Activated CD8-positive, alpha-beta memory T cell treated with anti-CD3 and anti-CD28 coated beads for 36 hours (primary cell): ENCODE measurements at regions not wholly inside any gene's neighbourhood (a gene's known extent, or its start where the extent isn't known, plus 50 kb on each side); places are given as distances from the start of the nearest gene placed in this dataset.

Source experiments
- CTCF ChIA-PET: fragments of 350-600 bp; sonication (Branson Sonifier 250); formaldehyde crosslinking; loops from one replicate; lab custom pipeline; 2021; ENCODE audit warnings: antibody characterized with exemption; lab: Charles Lee
- POLR2A ChIA-PET: fragments of 350-600 bp; sonication (Branson Sonifier 250); formaldehyde crosslinking; loops from one replicate; lab custom pipeline; 2021; ENCODE audit warnings: antibody characterized with exemption; lab: Charles Lee

DNA sequence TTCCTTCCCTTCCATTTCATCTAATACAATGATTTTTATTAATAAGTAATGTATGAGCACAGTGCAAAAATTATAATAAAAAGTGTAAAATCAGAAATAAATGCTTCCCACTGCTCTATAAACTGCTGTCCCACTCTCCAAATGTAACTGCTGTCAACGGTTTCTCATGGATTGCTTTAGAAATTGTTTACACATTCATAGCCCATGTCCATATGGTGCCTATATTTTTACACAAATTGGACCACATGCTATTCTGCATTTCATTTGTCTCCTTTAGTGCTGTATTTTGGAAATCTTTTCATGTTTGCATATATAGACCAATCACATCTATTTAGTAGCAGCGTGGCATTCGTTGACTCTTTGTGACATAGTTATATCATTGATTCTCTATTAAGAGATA, 164.7 kb upstream of the SLCO3A1 start:
- CTCF ChIA-PET, result no interaction called here
- POLR2A ChIA-PET, result no interaction called here

DNA sequence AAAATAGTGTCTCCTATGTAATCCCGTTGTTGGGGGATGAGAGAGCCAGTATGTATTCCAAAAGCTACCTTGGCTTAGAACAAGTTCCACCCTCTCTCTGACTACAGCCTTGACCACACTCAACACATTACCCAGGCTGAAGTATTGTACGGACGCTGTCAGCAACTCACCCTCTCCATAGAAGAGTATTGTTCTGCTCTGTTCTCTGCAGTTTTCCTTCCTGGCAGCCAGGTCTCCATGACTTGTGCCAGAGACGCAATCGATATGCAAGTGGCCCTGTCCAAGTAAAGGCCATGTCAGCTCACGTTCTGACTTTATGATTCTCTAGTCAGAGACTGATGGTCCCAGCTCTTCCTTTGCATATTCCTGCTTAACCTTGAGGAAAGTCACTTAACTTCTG, 164.1 kb upstream of the SLCO3A1 start:
- CTCF ChIA-PET, result no interaction called here

DNA sequence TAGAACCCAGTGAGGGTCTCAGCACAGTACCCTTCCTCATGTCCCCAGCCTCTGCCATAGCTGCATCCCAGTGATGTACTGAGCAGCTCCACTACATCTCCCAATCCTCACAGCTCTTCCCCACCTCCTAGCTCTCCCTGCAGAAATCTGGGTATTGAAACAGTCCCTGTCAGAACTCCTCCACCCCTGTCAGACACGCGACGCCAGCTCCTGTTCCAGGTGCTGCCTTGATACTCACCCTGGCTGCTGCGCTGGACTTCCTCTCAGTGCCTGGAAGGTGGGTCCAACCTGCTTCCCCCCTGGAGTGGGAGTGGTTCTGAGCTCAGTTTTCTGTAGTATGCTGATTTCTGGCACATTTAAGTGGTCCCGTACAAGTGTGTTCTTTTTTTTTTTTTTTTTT, 160.9 kb upstream of the SLCO3A1 start:
- POLR2A ChIA-PET, result no interaction called here

More for the DNA sequence above, 164.1 kb upstream of the SLCO3A1 start:
- POLR2A ChIA-PET, result no interaction called here

DNA sequence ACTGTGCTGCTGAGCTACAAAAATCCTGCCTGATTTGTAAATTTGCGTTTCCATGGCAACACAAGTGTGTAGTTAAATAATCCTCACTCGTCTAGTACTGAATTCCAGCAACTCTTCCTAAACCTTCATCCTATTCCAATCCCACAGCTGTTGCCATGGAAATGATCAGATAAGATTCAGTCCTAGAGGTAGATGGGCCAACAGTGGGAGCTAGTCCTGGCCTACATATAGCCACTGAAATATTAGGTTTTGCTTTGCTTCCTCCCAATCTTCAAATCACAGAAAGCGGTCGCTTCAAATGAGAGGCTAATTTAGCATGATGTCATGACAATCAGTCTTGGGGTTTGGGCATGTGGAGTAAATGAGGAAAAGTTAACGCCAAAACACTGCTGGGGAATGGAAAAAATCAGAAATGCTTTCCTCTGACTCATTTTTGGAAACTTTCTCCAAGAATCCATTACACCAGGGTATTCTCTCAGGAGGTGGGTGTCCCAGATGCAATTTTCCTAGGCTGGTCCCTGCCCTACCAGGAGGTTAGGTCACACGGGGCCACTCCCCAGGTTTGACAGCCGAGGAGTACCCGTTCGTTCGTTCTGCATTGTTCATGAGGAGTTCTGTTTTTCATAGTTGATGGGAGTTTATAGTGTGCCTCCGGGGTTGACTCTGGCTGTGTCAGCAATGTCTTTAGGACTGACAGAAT, 159.2 kb upstream of the SLCO3A1 start:
- ChIA-PET CTCF (no interaction called here), POLR2A (no interaction called here)

More for the DNA sequence above, 160.9 kb upstream of the SLCO3A1 start:
- CTCF ChIA-PET, result interaction anchor here (0.7 kb wide), 1 partner anchor 10 kb away, joined by 3 read pairs; no protein-coding TSS in a partner anchor

DNA sequence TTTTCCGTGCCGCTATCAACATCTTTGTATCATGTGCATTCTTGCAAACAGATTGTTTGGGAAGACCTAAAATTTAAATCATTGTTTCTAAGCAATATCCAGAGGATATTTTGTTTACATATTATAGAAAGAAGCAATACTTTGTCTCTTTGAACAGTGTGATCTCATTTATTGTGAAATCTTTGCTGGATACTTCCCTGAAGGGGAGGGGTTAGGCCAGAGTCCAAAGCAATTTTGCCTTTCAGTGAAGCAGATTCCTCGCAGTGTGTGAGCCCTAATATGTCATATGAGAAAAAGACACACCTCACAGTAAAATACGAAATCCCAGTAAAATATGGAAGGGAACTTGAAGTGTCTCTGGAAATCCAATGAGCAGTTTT, 158.7 kb upstream of the SLCO3A1 start:
- CTCF ChIA-PET, result no interaction called here

DNA sequence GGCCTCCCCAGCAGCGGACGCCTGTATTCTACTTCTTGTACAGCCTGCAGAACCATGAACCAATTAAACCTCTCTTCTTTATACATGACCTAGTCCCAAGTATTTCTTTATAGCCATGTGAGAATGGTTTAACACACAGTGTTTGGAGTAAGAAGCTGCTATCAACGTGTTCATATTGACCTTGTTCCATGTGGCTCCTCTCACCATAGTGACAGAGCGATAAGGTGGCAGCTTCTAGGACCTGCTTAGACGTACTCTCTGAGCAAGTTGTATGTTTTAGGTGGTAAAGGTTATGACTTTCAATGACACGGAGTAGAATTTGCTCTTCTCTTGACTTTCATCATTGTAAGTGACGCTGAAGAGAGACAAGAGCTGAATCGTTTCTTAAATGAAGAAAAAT, 157.7 kb upstream of the SLCO3A1 start:
- POLR2A ChIA-PET, result no interaction called here
- CTCF ChIA-PET, result no interaction called here

More for the DNA sequence above, 158.7 kb upstream of the SLCO3A1 start:
- POLR2A ChIA-PET, result no interaction called here

DNA sequence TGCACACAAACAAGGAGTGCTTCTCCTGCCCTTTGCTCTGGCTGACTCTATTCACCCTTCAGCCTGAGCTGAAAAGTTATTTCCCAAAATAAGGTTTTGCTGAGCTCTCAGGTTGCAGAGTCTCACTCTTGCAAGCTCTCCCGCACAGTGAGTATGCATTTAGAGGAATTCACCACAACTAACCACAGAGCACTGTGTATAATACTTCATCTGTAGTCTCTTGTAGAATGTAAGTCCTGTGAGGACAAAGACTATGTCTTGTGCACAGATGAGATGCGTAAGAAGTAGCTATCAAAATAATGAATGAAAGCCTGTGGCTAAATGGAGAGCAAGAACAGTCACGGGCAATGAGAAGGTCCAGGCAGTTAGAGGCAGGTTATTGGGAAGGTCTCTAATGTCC, 156.5 kb upstream of the SLCO3A1 start:
- POLR2A ChIA-PET, result no interaction called here

DNA sequence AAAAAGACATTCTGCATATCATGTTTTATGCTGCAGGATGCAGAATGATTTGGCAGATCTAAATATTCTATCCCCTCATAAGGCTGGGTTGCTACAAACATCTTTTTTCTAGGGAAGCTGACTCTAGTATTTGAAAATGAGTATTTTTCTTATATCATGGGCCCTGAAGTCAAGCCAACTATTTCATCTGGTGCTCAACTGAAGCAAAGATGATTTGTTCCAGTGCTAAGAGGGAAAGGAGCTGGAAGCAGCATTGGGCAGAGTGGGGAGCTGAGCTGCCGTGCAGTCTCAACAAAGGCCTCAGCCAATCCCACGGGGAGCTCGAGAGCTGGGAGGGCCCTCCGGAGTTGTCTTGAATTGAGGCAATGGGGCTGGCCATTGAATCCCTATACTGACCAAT, 155.3 kb upstream of the SLCO3A1 start:
- ChIA-PET POLR2A (no interaction called here), CTCF (no interaction called here)

More for the DNA sequence above, 156.5 kb upstream of the SLCO3A1 start:
- CTCF ChIA-PET, result interaction anchor here (0.9 kb wide), 1 partner anchor 9 kb away, joined by 3 read pairs; no protein-coding TSS in a partner anchor

DNA sequence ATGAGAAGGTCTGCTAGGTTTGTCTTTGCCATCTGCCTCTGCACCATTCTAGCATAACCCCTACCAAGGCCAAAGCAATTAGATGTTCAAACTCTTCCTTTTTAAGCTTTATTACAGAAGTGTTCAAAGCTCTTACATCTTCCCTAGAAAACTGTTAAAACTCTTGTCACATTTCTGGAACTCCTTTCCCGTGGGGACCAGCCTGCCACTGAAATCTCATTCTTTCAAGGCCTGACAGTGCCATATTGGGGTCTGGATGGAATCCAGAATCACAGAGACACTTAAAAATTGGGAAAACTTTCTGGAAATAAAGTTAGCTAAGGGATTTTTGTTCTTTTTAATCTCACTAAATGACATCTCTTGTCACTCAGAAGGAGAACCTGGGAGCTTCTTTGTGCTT, 153.8 kb upstream of the SLCO3A1 start:
- ChIA-PET CTCF (no interaction called here), POLR2A (no interaction called here)

DNA sequence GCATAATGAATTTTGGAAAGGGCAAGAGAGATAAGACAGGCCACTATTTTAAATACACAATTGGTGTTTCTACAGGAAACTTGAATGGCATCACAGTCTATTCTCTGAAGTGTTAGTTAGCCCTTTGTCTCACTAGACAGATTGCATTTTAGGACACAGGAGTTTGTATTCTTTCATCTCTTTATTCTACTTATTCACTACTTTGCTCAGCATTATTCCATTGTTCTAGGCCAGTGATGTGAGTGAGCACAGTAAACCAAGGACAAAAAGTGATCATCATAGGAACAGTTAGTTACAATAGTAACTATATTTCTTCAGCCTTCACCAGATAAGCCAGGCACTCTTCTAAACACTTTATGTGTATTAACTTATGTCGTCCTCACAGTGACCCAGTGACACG, 150.2 kb upstream of the SLCO3A1 start:
- ChIA-PET CTCF (no interaction called here), POLR2A (no interaction called here)

DNA sequence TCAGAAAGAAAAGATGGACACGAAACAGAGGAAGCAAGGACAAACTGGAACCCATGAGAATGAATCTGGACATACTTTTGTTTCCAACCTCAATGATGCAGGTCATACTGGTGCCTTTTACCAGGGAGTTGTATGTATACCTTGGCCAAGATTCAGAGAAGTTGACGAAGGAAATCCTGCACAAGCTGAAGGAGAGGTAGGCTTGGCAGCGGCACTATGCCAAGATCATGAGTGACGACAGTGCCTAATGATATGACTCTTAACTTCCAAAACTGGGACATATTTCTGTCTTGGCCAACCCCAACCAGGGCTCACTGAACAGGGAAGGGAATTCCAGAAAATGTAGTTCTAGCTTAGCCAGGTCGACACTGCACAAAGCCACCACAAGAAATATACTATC, 149.2 kb upstream of the SLCO3A1 start:
- POLR2A ChIA-PET, result no interaction called here
- CTCF ChIA-PET, result no interaction called here

DNA sequence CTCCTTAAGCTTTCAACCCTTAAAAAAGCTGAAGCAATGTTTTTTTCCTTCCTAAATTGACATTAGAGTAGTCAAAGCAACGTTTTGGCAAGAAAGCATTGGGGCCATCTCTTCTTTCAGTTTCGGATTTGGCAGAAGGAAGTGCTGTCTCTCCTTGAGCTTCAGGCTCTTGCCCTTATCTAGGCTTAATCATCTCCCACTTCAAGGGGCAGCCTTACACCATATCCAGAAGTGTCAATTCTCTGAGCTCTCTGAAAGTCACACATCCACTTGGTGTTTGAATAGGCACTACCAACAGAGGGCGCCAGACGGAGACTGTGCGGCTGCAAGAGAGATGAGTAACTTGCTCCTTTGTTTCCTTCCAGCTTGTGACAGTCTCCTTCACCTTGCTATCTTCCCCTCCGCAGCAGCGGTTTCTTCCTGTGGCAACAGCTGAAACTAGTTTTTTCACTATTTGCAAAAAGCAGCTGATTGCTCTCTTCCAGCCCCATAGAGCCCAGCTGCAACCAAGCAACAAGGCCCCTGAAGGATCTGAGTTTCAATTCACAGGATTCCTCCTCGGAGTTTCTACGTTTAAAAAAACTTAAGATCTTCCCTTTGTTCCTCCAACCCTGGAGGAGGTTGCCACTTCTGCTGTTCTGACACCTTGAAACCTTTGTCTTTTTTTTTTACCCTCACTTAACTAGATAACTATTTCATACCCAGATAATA, 147.0 kb upstream of the SLCO3A1 start:
- ChIA-PET CTCF (interaction anchor here (0.6 to 1.6 kb wide), 16 partner anchors 9 to 404 kb away, joined by 3 to 7 read pairs (median 3); no protein-coding TSS in a partner anchor), POLR2A (no interaction called here)

DNA sequence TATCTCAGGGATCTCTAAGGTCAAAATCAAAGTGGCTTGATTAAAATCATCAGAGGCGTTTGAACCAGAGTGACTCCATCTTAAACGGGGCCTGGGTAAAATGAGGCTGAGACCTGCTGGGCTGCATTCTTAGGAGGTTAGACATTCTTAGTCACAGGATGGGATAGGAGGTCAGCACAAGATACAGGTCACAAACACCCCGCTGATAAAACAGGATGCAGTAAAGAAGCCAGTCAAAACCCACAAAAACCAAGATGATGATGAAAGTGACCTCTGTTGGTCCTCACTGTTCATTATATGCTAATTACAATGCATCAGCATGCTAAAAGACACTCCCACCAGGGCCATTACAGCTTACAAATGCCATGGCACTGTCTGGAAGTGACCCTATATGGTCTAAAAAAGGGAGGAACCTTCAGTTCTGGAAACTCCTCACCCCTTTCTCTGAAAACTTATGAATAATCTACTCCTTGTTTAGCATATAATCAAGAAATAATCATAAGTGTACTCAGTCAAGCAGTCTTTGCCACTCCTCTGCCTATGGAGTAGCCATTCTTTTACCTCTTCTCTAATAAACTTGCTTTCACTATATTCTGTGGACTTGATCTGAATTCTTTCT, 143.3 kb upstream of the SLCO3A1 start:
- CTCF ChIA-PET, result no interaction called here
- POLR2A ChIA-PET, result no interaction called here

DNA sequence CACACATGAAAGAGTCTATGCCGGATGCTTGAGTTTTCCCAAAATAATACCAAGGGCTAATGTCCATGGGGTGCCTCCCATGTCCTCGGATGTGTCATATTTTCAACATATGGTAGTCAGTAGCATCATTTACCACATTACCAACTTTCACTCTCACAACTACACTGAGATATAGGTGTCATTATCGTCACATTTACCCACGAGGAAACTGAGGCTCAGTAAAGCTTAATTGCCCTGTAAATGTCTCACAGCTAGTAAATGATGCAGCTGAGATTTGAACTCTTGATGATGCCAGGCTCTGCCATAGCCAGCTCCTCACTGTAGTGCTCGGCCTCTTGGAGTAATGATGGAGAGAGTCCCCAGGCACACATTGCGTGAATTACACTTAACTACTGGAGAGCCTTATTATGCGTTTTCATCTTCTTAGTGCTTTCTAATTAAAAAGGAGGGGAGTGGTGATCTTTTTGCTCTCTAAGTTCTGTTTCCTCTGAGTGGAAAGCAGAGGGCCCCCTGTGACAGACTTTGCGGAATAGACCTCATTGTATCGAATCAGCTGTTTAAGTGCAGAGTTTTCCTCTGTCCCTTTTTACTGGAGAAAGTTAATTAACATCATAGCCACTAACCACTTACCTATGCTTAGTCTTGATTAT, 142.0 kb upstream of the SLCO3A1 start:
- ChIA-PET POLR2A (no interaction called here), CTCF (no interaction called here)

DNA sequence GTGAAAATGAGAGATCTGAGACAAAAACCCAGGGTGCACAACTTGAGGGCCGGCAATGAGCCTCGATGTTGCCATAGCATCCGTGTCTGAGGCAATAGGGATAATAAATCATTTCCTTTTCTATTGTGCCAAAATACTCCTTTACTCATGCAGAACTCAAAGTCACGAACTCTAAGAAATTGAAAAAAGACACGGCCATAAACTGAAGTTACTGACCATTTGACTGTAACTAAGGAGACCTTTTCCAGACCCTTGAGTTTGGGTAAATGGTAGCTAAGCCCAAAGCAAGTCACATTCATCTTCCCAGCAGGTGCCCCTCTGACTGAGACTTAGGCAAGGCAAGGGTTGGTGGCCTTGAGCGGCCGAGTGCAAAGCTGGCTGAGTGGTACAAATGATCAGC, 141.2 kb upstream of the SLCO3A1 start:
- POLR2A ChIA-PET, result no interaction called here
- CTCF ChIA-PET, result no interaction called here

DNA sequence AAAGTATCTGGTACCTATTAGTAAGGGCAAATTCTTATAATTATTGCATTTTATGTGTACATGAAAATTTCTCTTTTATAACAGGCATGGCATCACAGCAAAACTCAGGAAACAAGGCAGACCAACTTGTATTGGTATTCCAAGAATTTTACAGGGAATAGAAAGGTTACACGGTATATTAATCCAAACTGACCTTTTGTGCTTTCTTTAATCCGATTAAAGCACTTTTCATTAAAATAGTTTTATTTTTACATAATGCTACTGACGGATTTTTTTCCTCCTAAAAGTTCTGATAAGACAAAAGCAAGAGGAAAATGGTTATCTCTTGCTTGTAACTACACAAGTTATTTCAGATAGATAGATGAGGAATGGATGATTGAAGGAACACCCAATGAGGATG, 137.0 kb upstream of the SLCO3A1 start:
- POLR2A ChIA-PET, result no interaction called here

DNA sequence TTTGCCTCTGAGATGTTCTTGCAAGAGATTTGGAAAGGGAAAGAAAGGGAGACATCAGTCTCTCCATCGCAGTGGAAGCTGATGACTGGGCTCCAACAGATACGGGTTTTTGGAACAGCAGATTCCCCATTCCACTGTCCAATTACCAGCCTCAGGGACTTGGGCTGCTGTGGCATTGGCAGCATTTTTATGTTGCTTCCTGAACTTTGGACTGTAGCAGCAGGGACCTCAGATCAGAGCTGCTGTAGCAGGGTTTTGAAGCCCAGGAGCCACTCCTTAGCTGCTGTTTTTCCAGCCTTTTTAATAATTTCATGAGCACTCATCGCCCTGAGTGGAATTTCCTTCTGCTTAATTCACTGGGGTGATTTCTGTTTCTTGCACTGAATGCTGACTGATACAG, 135.7 kb upstream of the SLCO3A1 start:
- ChIA-PET POLR2A (no interaction called here), CTCF (no interaction called here)

More for the DNA sequence above, 137.0 kb upstream of the SLCO3A1 start:
- CTCF ChIA-PET, result no interaction called here

DNA sequence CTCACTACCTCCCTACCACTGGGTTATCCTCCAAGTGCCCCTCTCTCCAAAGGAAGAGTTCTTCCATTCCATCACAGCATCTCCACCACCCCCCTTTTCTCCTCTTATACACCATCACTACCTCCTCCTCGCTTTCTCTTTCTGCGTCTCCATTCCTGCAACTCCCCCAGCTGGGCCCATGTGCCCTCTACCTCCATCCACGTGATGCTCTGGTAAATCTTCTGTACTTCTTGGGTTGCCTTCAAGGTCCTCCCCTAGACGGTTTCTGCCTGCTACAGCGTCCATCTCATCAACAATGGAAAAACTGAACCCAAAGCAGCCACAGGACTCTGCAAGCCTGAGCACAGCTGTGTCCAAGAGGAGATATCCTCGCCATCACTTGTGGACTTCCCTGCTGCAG, 129.5 kb upstream of the SLCO3A1 start:
- ChIA-PET CTCF (no interaction called here), POLR2A (no interaction called here)

DNA sequence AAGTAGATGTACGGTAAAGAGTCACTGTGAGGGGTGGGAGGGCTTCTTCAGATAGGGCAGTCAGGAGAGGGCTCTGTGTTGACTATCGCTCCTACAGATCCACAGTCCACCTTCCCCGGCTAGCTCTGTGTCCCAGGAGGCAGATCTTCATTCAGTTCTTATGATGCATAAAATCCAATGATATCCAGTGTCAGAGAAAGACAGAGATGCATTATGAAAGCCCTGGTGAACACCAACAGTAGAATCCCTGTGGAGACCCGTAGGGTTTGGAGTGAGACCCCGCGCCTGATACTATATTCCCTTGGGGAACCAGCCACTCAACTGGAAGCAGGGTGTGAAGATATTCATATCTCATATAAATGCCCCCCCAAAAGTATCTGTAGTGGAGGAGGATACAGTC, 119.8 kb upstream of the SLCO3A1 start:
- POLR2A ChIA-PET, result no interaction called here
- CTCF ChIA-PET, result no interaction called here

DNA sequence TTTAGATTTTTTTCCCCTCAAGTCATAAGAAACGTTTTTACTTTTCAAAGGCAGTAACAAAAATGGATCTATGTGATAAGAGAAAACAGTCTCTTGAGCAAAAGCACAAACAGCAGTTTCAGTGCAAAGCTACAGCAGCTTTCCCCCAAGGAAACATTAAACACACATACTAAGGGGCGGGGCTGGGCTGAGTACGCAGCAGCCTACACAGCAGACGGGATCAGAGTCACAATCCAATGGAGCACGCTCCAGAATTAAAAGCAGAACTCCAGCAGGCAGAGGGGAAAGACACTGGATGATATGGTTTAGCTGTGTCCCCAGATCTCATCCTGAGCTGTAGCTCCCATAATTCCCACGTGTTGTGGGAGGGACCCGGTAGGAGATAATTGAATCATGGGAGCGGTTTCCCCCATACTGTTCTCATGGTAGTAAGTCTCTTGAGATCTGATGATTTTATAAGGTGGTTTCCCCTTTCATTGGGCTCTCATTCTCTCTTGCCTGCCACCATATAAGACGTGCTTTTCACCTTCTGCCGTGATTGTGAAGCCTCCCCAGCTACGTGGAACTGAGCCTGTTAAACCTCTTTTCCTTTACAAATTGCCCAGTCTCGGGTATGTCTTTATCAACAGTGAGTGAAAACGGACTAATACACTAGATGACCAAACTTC, 116.2 kb upstream of the SLCO3A1 start:
- ChIA-PET POLR2A (no interaction called here), CTCF (interaction anchor here (1.5 kb wide), 1 partner anchor 31 kb away, joined by 4 read pairs; no protein-coding TSS in a partner anchor)
